ENCODE measurements at regions not wholly inside any gene's neighbourhood (a gene's known extent, or its start where the extent isn't known, plus 50 kb on each side); places are given as distances from the start of the nearest gene placed in this dataset.

DNA sequence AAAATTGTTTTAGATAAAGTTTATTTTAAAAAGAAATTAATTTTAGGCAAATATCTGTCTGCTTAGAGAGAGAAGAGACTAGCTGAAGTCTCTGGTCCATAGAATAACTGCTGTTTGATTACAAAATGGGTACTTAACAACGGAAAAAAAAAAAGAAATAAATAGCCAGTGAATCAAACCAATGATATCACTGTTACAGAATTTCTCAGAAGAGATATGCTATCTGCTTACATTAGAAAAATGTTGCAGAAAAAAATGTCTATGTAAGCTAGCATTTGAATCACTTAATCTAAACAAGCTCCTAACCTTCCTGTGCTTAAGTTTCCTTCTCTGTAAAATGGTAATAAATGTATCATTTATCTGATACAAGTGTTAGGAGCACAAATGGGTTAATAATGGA lies 189.9 kb downstream of the IL15 start:
- H3K4me3 ChIP-seq (ENCODE audit: low read length in 3 of 3), result no peak overlapping the region
- FAIRE-seq, result no peak
- H3K27me3 ChIP-seq (ENCODE audit: control insufficient read depth, insufficient read depth, low read length), result no peaks in the 10 kb centered on the region
- H3K9ac ChIP-seq (ENCODE audit: low read length in 3 of 3), result no peak overlapping the region
- intact Hi-C loops (cut with DNase I), result no loop called here
- no peaks in the 10 kb centered on the region for H3K9me3 ChIP-seq (ENCODE audit: control insufficient read depth in 2 of 3, insufficient read depth in 1 of 3, low read length in 3 of 3)
- TF ChIP-seq, protein P1, sequence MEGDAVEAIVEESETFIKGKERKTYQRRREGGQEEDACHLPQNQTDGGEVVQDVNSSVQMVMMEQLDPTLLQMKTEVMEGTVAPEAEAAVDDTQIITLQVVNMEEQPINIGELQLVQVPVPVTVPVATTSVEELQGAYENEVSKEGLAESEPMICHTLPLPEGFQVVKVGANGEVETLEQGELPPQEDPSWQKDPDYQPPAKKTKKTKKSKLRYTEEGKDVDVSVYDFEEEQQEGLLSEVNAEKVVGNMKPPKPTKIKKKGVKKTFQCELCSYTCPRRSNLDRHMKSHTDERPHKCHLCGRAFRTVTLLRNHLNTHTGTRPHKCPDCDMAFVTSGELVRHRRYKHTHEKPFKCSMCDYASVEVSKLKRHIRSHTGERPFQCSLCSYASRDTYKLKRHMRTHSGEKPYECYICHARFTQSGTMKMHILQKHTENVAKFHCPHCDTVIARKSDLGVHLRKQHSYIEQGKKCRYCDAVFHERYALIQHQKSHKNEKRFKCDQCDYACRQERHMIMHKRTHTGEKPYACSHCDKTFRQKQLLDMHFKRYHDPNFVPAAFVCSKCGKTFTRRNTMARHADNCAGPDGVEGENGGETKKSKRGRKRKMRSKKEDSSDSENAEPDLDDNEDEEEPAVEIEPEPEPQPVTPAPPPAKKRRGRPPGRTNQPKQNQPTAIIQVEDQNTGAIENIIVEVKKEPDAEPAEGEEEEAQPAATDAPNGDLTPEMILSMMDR (IDR thresholded peaks at IDR 0.05; ENCODE audit: borderline replicate concordance, extremely low read depth, insufficient read depth), result no peak
- no peaks in the 10 kb centered on the region for H3K36me3 ChIP-seq (ENCODE audit: control insufficient read depth in 2 of 3, insufficient read depth in 3 of 3, low read length in 3 of 3)
- H3K27ac ChIP-seq (ENCODE audit: low read depth in 2 of 2, low read length in 2 of 2), result no peak overlapping the region
- H3K4me1 ChIP-seq (ENCODE audit: control insufficient read depth in 2 of 3, insufficient read depth in 2 of 3, low read depth in 1 of 3, low read length in 3 of 3), result no peaks in the 10 kb centered on the region
- DNase-seq, result no peak

DNA sequence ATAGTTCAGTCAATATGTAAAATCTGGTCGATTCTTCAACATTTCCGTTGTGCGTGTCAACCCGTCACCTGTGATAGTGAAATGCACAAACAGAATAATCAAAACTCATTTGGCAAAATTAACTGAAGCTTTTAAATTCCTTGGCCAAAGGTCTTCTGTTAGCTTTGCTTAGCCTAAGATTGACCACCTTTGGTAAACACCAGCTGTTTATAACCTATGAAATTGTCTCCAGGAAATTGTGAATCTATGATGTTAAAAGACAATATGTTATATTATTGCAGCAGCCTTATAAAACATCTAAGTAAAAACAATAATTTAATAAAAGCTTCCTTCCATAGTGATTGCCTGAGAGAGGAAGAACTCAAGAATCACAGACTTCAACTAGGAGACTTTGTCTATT lies 196.8 kb downstream of the IL15 start:
- TF ChIP-seq, protein P1 (IDR thresholded peaks at IDR 0.05; ENCODE audit: borderline replicate concordance, extremely low read depth, insufficient read depth), result no peak
- no peak overlapping the region for H3K9ac ChIP-seq (ENCODE audit: low read length in 3 of 3)
- H3K9me3 ChIP-seq (ENCODE audit: control insufficient read depth in 2 of 3, insufficient read depth in 1 of 3, low read length in 3 of 3), result no peaks in the 10 kb centered on the region
- H3K27ac ChIP-seq (ENCODE audit: low read depth in 2 of 2, low read length in 2 of 2), result no peak overlapping the region
- no peaks in the 10 kb centered on the region for H3K27me3 ChIP-seq (ENCODE audit: control insufficient read depth, insufficient read depth, low read length)
- no peaks in the 10 kb centered on the region for H3K36me3 ChIP-seq (ENCODE audit: control insufficient read depth in 2 of 3, insufficient read depth in 3 of 3, low read length in 3 of 3)
- intact Hi-C loops (cut with DNase I), result no loop called here
- H3K4me1 ChIP-seq (ENCODE audit: control insufficient read depth in 2 of 3, insufficient read depth in 2 of 3, low read depth in 1 of 3, low read length in 3 of 3), result no peaks in the 10 kb centered on the region
- no peak overlapping the region for H3K4me3 ChIP-seq (ENCODE audit: low read length in 3 of 3)
- FAIRE-seq, result no peak
- DNase-seq, result no peak

DNA sequence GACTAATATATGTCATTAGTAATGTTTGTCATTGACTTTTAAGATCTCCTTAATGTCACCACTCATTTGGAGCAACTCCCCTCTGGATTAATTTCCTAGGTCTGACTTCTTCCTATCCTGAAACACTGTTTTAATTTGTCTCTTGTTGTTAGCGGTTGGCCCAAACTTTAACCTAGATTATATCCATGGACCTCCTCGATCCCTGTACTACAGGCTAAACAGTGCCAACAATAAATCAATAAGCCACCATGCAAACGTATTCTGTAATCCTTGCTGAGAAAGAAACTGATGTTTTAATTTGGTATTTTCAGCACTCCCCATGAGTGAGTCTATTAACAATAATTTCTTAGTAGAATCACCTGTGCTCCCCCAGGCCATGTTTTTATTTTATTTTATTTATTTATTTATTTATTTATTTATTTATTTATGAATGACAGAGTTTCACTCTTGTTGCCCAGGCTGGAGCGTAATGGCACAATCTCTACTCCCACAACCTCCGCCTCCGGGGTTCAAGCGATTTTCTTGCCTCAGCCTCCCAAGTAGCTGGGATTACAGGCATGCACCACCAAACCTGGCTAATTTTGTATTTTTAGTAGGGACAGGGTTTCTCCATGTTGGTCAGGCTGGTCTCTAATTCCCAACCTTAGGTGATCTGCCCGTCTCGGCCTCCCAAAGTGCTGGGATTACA lies 204.1 kb downstream of the IL15 start:
- DNase-seq (no peak), FAIRE-seq (no peak)
- no peaks in the 10 kb centered on the region for H3K4me1 ChIP-seq (ENCODE audit: control insufficient read depth in 2 of 3, insufficient read depth in 2 of 3, low read depth in 1 of 3, low read length in 3 of 3)
- no peak overlapping the region for H3K4me3 ChIP-seq (ENCODE audit: low read length in 3 of 3)
- H3K9ac ChIP-seq (ENCODE audit: low read length in 3 of 3), result no peak overlapping the region
- H3K36me3 ChIP-seq (ENCODE audit: control insufficient read depth in 2 of 3, insufficient read depth in 3 of 3, low read length in 3 of 3), result no peaks in the 10 kb centered on the region
- intact Hi-C loops (cut with DNase I), result no loop called here
- no peaks in the 10 kb centered on the region for H3K9me3 ChIP-seq (ENCODE audit: control insufficient read depth in 2 of 3, insufficient read depth in 1 of 3, low read length in 3 of 3)
- TF ChIP-seq, protein P1 (IDR thresholded peaks at IDR 0.05; ENCODE audit: borderline replicate concordance, extremely low read depth, insufficient read depth), result no peak
- no peaks in the 10 kb centered on the region for H3K27me3 ChIP-seq (ENCODE audit: control insufficient read depth, insufficient read depth, low read length)
- H3K27ac ChIP-seq (ENCODE audit: low read depth in 2 of 2, low read length in 2 of 2), result no peak overlapping the region

DNA sequence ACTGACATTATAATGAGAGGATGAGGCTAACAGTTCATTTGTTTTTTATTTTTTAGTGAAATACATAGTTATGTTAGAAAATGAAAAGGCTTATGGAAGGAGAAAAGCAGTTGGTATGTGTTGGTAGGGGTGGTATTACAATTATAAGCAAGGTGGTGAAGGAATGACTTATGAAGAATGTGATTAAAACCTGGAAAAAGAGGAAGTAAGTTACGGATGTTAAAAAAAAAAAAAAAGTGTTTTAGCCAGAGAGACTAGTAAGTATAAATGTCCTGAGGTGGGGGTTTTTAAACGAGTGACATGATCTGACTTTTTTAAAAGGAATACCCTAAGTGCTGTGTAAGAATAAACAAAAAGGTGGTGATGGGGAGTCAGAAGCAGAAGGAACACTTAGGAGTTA lies 206.8 kb downstream of the IL15 start:
- no peak overlapping the region for H3K4me3 ChIP-seq (ENCODE audit: low read length in 3 of 3)
- no peaks in the 10 kb centered on the region for H3K4me1 ChIP-seq (ENCODE audit: control insufficient read depth in 2 of 3, insufficient read depth in 2 of 3, low read depth in 1 of 3, low read length in 3 of 3)
- H3K36me3 ChIP-seq (ENCODE audit: control insufficient read depth in 2 of 3, insufficient read depth in 3 of 3, low read length in 3 of 3), result no peaks in the 10 kb centered on the region
- TF ChIP-seq, protein P1 (IDR thresholded peaks at IDR 0.05; ENCODE audit: borderline replicate concordance, extremely low read depth, insufficient read depth), result no peak
- DNase-seq (no peak), FAIRE-seq (no peak)
- H3K9ac ChIP-seq (ENCODE audit: low read length in 3 of 3), result no peak overlapping the region
- intact Hi-C loops (cut with DNase I), result no loop called here
- H3K27me3 ChIP-seq (ENCODE audit: control insufficient read depth, insufficient read depth, low read length), result no peaks in the 10 kb centered on the region
- H3K27ac ChIP-seq (ENCODE audit: low read depth in 2 of 2, low read length in 2 of 2), result no peak overlapping the region
- no peaks in the 10 kb centered on the region for H3K9me3 ChIP-seq (ENCODE audit: control insufficient read depth in 2 of 3, insufficient read depth in 1 of 3, low read length in 3 of 3)

All from kidney (tissue), 13 donors.